ENCODE measurements at regions not wholly inside any gene's neighbourhood (a gene's known extent, or its start where the extent isn't known, plus 50 kb on each side); places are given as distances from the start of the nearest gene placed in this dataset.
"Not testable (repeated sequence)": the region's sequence is repeated elsewhere in the genome, so short reads cannot be mapped to it uniquely, and the experiment has no call there.

DNA sequence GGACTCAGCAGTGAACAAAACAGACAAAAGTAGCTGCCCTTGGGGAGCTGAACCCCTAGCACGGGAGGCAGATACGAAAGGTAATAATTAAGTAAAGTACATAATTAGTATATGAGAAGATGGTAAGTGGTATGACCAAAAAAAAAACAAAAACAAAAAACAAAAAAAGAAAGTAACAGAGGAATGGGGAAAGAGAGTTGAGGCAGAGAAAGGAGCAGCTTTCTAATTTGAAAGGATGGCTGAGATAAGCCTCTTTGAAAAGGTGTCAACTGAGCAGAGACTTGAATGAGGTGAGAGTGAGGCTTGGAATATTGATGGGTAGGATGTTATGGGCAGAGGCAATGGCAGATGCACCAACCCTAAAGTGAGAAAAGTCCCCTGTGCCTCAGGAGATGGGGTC lies 69.7 kb downstream of the CARTPT start:
- H3K9me3 Mint-ChIP-seq, result peaks cover 8 to 10% of the 10 kb centered on the region in 2 donors
- Histone ChIP-seq H3K27ac (ENCODE audit: low read length) (no peak overlapping the region), H3K9me3 (ENCODE audit: control insufficient read depth, insufficient read depth, low read length) (peaks cover 3% of the 10 kb centered on the region), H3K36me3 (ENCODE audit: control insufficient read depth, insufficient read depth, low read length) (no peaks in the 10 kb centered on the region), H3K4me1 (ENCODE audit: control insufficient read depth, insufficient read depth, low read length) (no peaks in the 10 kb centered on the region), H3K27me3 (ENCODE audit: control insufficient read depth, insufficient read depth, low read length) (no peaks in the 10 kb centered on the region), H3K4me3 (ENCODE audit: low read length) (no peak overlapping the region)
- H3K4me3 Mint-ChIP-seq, result no peak overlapping the region
- ATAC-seq, result no peak
- 93% methylated on average over 2 of the region's 2 CpGs for WGBS (ENCODE audit: insufficient coverage)
- intact Hi-C loops (cut with micrococcal nuclease), result no loop called here
- DNase-seq, result no peak
- H3K27me3 Mint-ChIP-seq (ENCODE audit: low read depth in 2 of 2), result peaks cover 17 to 31% of the 10 kb centered on the region in 2 donors
- H3K27ac Mint-ChIP-seq, result no peak overlapping the region
- peaks cover 7% of the 10 kb centered on the region for H3K36me3 Mint-ChIP-seq
- no peaks in the 10 kb centered on the region for H3K4me1 Mint-ChIP-seq
- TF ChIP-seq, protein P1, sequence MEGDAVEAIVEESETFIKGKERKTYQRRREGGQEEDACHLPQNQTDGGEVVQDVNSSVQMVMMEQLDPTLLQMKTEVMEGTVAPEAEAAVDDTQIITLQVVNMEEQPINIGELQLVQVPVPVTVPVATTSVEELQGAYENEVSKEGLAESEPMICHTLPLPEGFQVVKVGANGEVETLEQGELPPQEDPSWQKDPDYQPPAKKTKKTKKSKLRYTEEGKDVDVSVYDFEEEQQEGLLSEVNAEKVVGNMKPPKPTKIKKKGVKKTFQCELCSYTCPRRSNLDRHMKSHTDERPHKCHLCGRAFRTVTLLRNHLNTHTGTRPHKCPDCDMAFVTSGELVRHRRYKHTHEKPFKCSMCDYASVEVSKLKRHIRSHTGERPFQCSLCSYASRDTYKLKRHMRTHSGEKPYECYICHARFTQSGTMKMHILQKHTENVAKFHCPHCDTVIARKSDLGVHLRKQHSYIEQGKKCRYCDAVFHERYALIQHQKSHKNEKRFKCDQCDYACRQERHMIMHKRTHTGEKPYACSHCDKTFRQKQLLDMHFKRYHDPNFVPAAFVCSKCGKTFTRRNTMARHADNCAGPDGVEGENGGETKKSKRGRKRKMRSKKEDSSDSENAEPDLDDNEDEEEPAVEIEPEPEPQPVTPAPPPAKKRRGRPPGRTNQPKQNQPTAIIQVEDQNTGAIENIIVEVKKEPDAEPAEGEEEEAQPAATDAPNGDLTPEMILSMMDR (IDR thresholded peaks at IDR 0.05), result no peak

DNA sequence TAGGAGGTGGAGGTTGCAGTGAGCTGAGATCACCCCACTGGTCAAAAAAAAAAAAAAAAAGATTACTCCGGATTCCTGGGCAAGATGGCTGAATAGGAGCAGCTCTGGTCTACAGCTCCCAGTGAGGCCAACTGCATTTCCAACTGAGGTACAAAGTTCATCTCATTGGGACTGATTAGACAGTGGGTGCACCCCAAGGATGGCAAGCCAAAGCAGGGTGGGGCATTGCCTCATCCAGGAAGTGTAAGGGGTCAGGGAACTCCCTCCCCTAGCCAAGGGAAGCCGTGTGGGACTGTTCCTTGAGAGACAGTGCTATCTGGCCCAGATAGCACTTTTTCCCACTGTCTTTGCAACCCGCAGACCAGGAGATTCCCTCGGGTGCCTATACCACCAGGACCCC lies 70.7 kb downstream of the CARTPT start:
- no peak overlapping the region for H3K4me3 ChIP-seq (ENCODE audit: low read length)
- no peak overlapping the region for H3K27ac Mint-ChIP-seq
- peaks cover 13 to 31% of the 10 kb centered on the region in 2 donors for H3K27me3 Mint-ChIP-seq (ENCODE audit: low read depth in 2 of 2)
- DNase-seq, result no peak
- H3K9me3 Mint-ChIP-seq, result peaks cover 8 to 10% of the 10 kb centered on the region in 2 donors
- no peaks in the 10 kb centered on the region for H3K4me1 Mint-ChIP-seq
- H3K36me3 ChIP-seq (ENCODE audit: control insufficient read depth, insufficient read depth, low read length), result no peaks in the 10 kb centered on the region
- H3K4me3 Mint-ChIP-seq, result no peak overlapping the region
- H3K4me1 ChIP-seq (ENCODE audit: control insufficient read depth, insufficient read depth, low read length), result no peaks in the 10 kb centered on the region
- intact Hi-C loops (cut with micrococcal nuclease), result no loop called here
- ATAC-seq, result no peak
- H3K27me3 ChIP-seq (ENCODE audit: control insufficient read depth, insufficient read depth, low read length), result no peaks in the 10 kb centered on the region
- TF ChIP-seq, protein P1 (IDR thresholded peaks at IDR 0.05), result no peak
- H3K27ac ChIP-seq (ENCODE audit: low read length), result no peak overlapping the region
- peaks cover 10% of the 10 kb centered on the region for H3K9me3 ChIP-seq (ENCODE audit: control insufficient read depth, insufficient read depth, low read length)
- 85% methylated on average over 4 of the region's 4 CpGs for WGBS (ENCODE audit: insufficient coverage)
- peaks cover 7% of the 10 kb centered on the region for H3K36me3 Mint-ChIP-seq

DNA sequence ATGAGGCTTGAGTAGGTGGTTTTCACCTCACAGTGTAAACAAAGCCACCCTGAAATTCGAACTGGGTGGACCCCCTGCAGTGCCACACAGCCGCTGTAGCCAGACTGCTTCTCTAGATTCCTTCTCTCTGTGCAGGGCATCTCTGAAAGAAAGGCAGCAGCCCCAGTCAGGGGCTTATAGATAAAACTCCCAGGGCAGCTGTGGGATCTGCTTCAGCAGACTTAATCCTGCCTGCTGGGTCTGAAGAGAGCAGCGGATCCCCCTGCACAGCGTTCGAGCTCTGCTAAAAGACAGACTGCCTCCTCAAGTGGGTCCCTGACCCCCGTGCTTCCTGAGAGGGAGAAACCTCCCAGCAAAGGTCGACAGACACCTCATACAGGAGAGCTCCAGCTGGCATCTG lies 71.4 kb downstream of the CARTPT start:
- DNase-seq (no peak), ATAC-seq (no peak)
- Histone ChIP-seq H3K9me3 (ENCODE audit: control insufficient read depth, insufficient read depth, low read length) (peaks cover 10% of the 10 kb centered on the region), H3K4me3 (ENCODE audit: low read length) (no peak overlapping the region), H3K27me3 (ENCODE audit: control insufficient read depth, insufficient read depth, low read length) (no peaks in the 10 kb centered on the region), H3K4me1 (ENCODE audit: control insufficient read depth, insufficient read depth, low read length) (no peaks in the 10 kb centered on the region), H3K36me3 (ENCODE audit: control insufficient read depth, insufficient read depth, low read length) (no peaks in the 10 kb centered on the region), H3K27ac (ENCODE audit: low read length) (no peak overlapping the region)
- Mint-ChIP-seq H3K27ac (no peak overlapping the region), H3K36me3 (peaks cover 7% of the 10 kb centered on the region), H3K27me3 (ENCODE audit: low read depth in 2 of 2) (peaks cover 13 to 31% of the 10 kb centered on the region in 2 donors), H3K4me3 (no peak overlapping the region), H3K9me3 (peaks cover 8 to 10% of the 10 kb centered on the region in 2 donors), H3K4me1 (no peaks in the 10 kb centered on the region)
- 70% methylated on average over 7 of the region's 7 CpGs for WGBS (ENCODE audit: insufficient coverage)
- TF ChIP-seq, protein P1 (IDR thresholded peaks at IDR 0.05), result no peak
- intact Hi-C loops (cut with micrococcal nuclease), result no loop called here

DNA sequence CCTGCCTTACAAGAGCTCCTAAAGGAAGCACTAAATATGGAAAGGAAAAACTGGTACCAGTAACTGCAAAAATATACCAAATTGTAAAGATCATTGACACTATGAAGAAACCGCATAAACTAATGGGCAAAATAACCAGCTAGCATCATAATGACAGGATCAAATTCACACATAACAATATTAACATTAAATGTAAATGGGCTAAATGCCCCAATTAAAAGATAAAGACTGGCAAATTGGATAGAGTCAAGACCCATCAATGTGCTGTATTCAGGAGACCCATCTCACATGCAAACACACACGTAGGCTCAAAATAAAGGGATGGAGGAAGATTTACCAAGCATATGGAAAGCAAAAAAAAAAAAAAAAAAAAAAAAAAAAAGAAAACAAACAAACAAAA lies 73.0 kb downstream of the CARTPT start:
- H3K9me3 ChIP-seq (ENCODE audit: control insufficient read depth, insufficient read depth, low read length); H3K4me3 Mint-ChIP-seq; H3K36me3 ChIP-seq (ENCODE audit: control insufficient read depth, insufficient read depth, low read length); H3K4me1 Mint-ChIP-seq; H3K36me3 Mint-ChIP-seq; H3K4me1 ChIP-seq (ENCODE audit: control insufficient read depth, insufficient read depth, low read length); DNase-seq; intact Hi-C loops (cut with micrococcal nuclease); H3K4me3 ChIP-seq (ENCODE audit: low read length); ATAC-seq; H3K27ac Mint-ChIP-seq; H3K9me3 Mint-ChIP-seq; H3K27ac ChIP-seq (ENCODE audit: low read length); H3K27me3 ChIP-seq (ENCODE audit: control insufficient read depth, insufficient read depth, low read length): not testable (repeated sequence)
- WGBS (ENCODE audit: insufficient coverage), result 100% methylated on average over 1 of the region's 2 CpGs
- peaks cover 13 to 25% of the 10 kb centered on the region in 2 donors for H3K27me3 Mint-ChIP-seq (ENCODE audit: low read depth in 2 of 2)
